ENCODE measurements at regions not wholly inside any gene's neighbourhood (a gene's known extent, or its start where the extent isn't known, plus 50 kb on each side); places are given as distances from the start of the nearest gene placed in this dataset.
A peak's percentile ranks its signal among the peaks of the same experiment; 100 is the strongest.

GRCh38 chr7:22663721-22664120 lies 63.3 kb upstream of the IL6 start:
- Mint-ChIP-seq H3K27ac (peak overlapping the region; percentile 94), H3K4me3 (no peak overlapping the region), H3K27me3 (peaks cover 4% of the 10 kb centered on the region), H3K9me3 (no peaks in the 10 kb centered on the region), H3K4me1 (ENCODE audit: low read depth) (peaks cover 83% of the 10 kb centered on the region), H3K36me3 (ENCODE audit: low read depth) (peaks cover 14% of the 10 kb centered on the region)
- intact Hi-C loops (cut with micrococcal nuclease): loop anchor here (1.0 to 5.0 kb wide), 3 partner anchors 35 to 359 kb away; no protein-coding TSS in a partner anchor

GRCh38 chr7:22663357-22663718 lies 63.7 kb upstream of the IL6 start:
- H3K4me3 Mint-ChIP-seq: no peak overlapping the region
- H3K9me3 Mint-ChIP-seq: no peaks in the 10 kb centered on the region
- peak overlapping the region; percentile 94 for H3K27ac Mint-ChIP-seq
- peaks cover 84% of the 10 kb centered on the region for H3K4me1 Mint-ChIP-seq (ENCODE audit: low read depth)
- intact Hi-C loops (cut with micrococcal nuclease): loop anchor here (1.0 to 5.0 kb wide), 3 partner anchors 35 to 359 kb away; no protein-coding TSS in a partner anchor
- peaks cover 14% of the 10 kb centered on the region for H3K36me3 Mint-ChIP-seq (ENCODE audit: low read depth)
- H3K27me3 Mint-ChIP-seq: peaks cover 6% of the 10 kb centered on the region

- peaks cover 9% of the 10 kb centered on the region for H3K27me3 Mint-ChIP-seq
- intact Hi-C loops (cut with micrococcal nuclease): loop anchor here (1.0 to 5.0 kb wide), 3 partner anchors 36 to 360 kb away; no protein-coding TSS in a partner anchor
- H3K36me3 Mint-ChIP-seq (ENCODE audit: low read depth): peaks cover 14% of the 10 kb centered on the region
- H3K4me3 Mint-ChIP-seq: peak overlapping the region; percentile 7
- peak overlapping the region; percentile 94 for H3K27ac Mint-ChIP-seq
- H3K4me1 Mint-ChIP-seq (ENCODE audit: low read depth): peaks cover 83% of the 10 kb centered on the region
- H3K9me3 Mint-ChIP-seq: no peaks in the 10 kb centered on the region
These were observed 64.2 kb upstream of the IL6 start for GRCh38 chr7:22662556-22663356.

- intact Hi-C loops (cut with micrococcal nuclease): loop anchor here (2.0 to 5.0 kb wide), 2 partner anchors 37 to 360 kb away; no protein-coding TSS in a partner anchor
- Mint-ChIP-seq H3K27ac (peak overlapping the region; percentile 94), H3K4me3 (no peak overlapping the region), H3K4me1 (ENCODE audit: low read depth) (peaks cover 80% of the 10 kb centered on the region), H3K9me3 (no peaks in the 10 kb centered on the region), H3K36me3 (ENCODE audit: low read depth) (peaks cover 14% of the 10 kb centered on the region), H3K27me3 (peaks cover 9% of the 10 kb centered on the region)
These were observed 65.0 kb upstream of the IL6 start for GRCh38 chr7:22662036-22662435.

GRCh38 chr7:22660732-22661131 lies 66.3 kb upstream of the IL6 start:
- Mint-ChIP-seq H3K27me3 (peaks cover 13% of the 10 kb centered on the region), H3K4me1 (ENCODE audit: low read depth) (peaks cover 72% of the 10 kb centered on the region), H3K4me3 (no peak overlapping the region), H3K9me3 (no peaks in the 10 kb centered on the region), H3K27ac (peak overlapping the region; percentile 94), H3K36me3 (ENCODE audit: low read depth) (peaks cover 11% of the 10 kb centered on the region)
- intact Hi-C loops (cut with micrococcal nuclease): loop anchor here (5.0 kb wide), 1 partner anchor 362 kb away; no protein-coding TSS in a partner anchor

- intact Hi-C loops (cut with micrococcal nuclease): loop anchor here (5.0 kb wide), 1 partner anchor 362 kb away; no protein-coding TSS in a partner anchor
- Mint-ChIP-seq H3K4me1 (ENCODE audit: low read depth) (peaks cover 69% of the 10 kb centered on the region), H3K36me3 (ENCODE audit: low read depth) (peaks cover 7% of the 10 kb centered on the region), H3K4me3 (no peak overlapping the region), H3K27ac (peak overlapping the region; percentile 94), H3K27me3 (peaks cover 12% of the 10 kb centered on the region), H3K9me3 (no peaks in the 10 kb centered on the region)
These were observed 66.7 kb upstream of the IL6 start for GRCh38 chr7:22660293-22660692.

GRCh38 chr7:22659741-22660140 lies 67.3 kb upstream of the IL6 start:
- peaks cover 64% of the 10 kb centered on the region for H3K4me1 Mint-ChIP-seq (ENCODE audit: low read depth)
- peaks cover 12% of the 10 kb centered on the region for H3K27me3 Mint-ChIP-seq
- intact Hi-C loops (cut with micrococcal nuclease): loop anchor here (5.0 kb wide), 2 partner anchors 97 to 363 kb away; no protein-coding TSS in a partner anchor
- H3K36me3 Mint-ChIP-seq (ENCODE audit: low read depth): peaks cover 1% of the 10 kb centered on the region
- H3K27ac Mint-ChIP-seq: no peak overlapping the region
- H3K4me3 Mint-ChIP-seq: no peak overlapping the region
- H3K9me3 Mint-ChIP-seq: no peaks in the 10 kb centered on the region

- no peak overlapping the region for H3K4me3 Mint-ChIP-seq
- H3K27me3 Mint-ChIP-seq: peaks cover 10% of the 10 kb centered on the region
- no peaks in the 10 kb centered on the region for H3K36me3 Mint-ChIP-seq (ENCODE audit: low read depth)
- intact Hi-C loops (cut with micrococcal nuclease): loop anchor here (5.0 kb wide), 1 partner anchor 96 kb away; no protein-coding TSS in a partner anchor
- H3K9me3 Mint-ChIP-seq: no peaks in the 10 kb centered on the region
- peak overlapping the region; percentile 47 for H3K27ac Mint-ChIP-seq
- peaks cover 61% of the 10 kb centered on the region for H3K4me1 Mint-ChIP-seq (ENCODE audit: low read depth)
These were observed 69.0 kb upstream of the IL6 start for GRCh38 chr7:22658031-22658430.

- peaks cover 10% of the 10 kb centered on the region for H3K27me3 Mint-ChIP-seq
- no peak overlapping the region for H3K4me3 Mint-ChIP-seq
- H3K9me3 Mint-ChIP-seq: no peaks in the 10 kb centered on the region
- H3K36me3 Mint-ChIP-seq (ENCODE audit: low read depth): no peaks in the 10 kb centered on the region
- H3K4me1 Mint-ChIP-seq (ENCODE audit: low read depth): peaks cover 55% of the 10 kb centered on the region
- H3K27ac Mint-ChIP-seq: no peak overlapping the region
- intact Hi-C loops (cut with micrococcal nuclease): loop anchor here (5.0 kb wide), 1 partner anchor 95 kb away; no protein-coding TSS in a partner anchor
These were observed 69.5 kb upstream of the IL6 start for GRCh38 chr7:22657479-22657878.

GRCh38 chr7:22655781-22656180 lies 71.2 kb upstream of the IL6 start:
- Mint-ChIP-seq H3K4me1 (ENCODE audit: low read depth) (peaks cover 46% of the 10 kb centered on the region), H3K36me3 (ENCODE audit: low read depth) (no peaks in the 10 kb centered on the region), H3K4me3 (no peak overlapping the region), H3K9me3 (peaks cover 4% of the 10 kb centered on the region), H3K27me3 (peaks cover 12% of the 10 kb centered on the region), H3K27ac (no peak overlapping the region)
- intact Hi-C loops (cut with micrococcal nuclease): loop anchor here (5.0 kb wide), 1 partner anchor 93 kb away; no protein-coding TSS in a partner anchor

- Mint-ChIP-seq H3K27me3 (peaks cover 13% of the 10 kb centered on the region), H3K9me3 (peaks cover 13% of the 10 kb centered on the region), H3K4me3 (no peak overlapping the region), H3K27ac (no peak overlapping the region), H3K4me1 (ENCODE audit: low read depth) (peaks cover 36% of the 10 kb centered on the region), H3K36me3 (ENCODE audit: low read depth) (no peaks in the 10 kb centered on the region)
- intact Hi-C loops (cut with micrococcal nuclease): loop anchor here (5.0 kb wide), 1 partner anchor 93 kb away; no protein-coding TSS in a partner anchor
These were observed 72.2 kb upstream of the IL6 start for GRCh38 chr7:22654831-22655230.

- Mint-ChIP-seq H3K4me3 (no peak overlapping the region), H3K27ac (peak overlapping the region; percentile 17), H3K36me3 (ENCODE audit: low read depth) (no peaks in the 10 kb centered on the region), H3K4me1 (ENCODE audit: low read depth) (peaks cover 36% of the 10 kb centered on the region), H3K27me3 (peaks cover 13% of the 10 kb centered on the region), H3K9me3 (peaks cover 18% of the 10 kb centered on the region)
- intact Hi-C loops (cut with micrococcal nuclease): no loop called here
These were observed 73.0 kb upstream of the IL6 start for GRCh38 chr7:22653951-22654350.

GRCh38 chr7:22651534-22652243 lies 75.3 kb upstream of the IL6 start:
- peaks cover 1% of the 10 kb centered on the region for H3K36me3 Mint-ChIP-seq (ENCODE audit: low read depth)
- H3K4me3 Mint-ChIP-seq: no peak overlapping the region
- peaks cover 7% of the 10 kb centered on the region for H3K27me3 Mint-ChIP-seq
- peaks cover 20% of the 10 kb centered on the region for H3K4me1 Mint-ChIP-seq (ENCODE audit: low read depth)
- no peak overlapping the region for H3K27ac Mint-ChIP-seq
- H3K9me3 Mint-ChIP-seq: peaks cover 41% of the 10 kb centered on the region
- intact Hi-C loops (cut with micrococcal nuclease): no loop called here

- Mint-ChIP-seq H3K27me3 (peaks cover 6% of the 10 kb centered on the region), H3K4me3 (no peak overlapping the region), H3K4me1 (ENCODE audit: low read depth) (peaks cover 19% of the 10 kb centered on the region), H3K36me3 (ENCODE audit: low read depth) (peaks cover 6% of the 10 kb centered on the region), H3K9me3 (peaks cover 47% of the 10 kb centered on the region), H3K27ac (no peak overlapping the region)
- intact Hi-C loops (cut with micrococcal nuclease): no loop called here
These were observed 76.0 kb upstream of the IL6 start for GRCh38 chr7:22651036-22651435.

All from dendritic cell treated with granulocyte-macrophage colony-stimulating factor and Interleukin-4, amounts not matched to agents 40 ng/mL and 50 ng/mL, for 4 days (primary cell).